Esophagus mucosa (tissue), 1 donor: ENCODE measurements at regions not wholly inside any gene's neighbourhood (a gene's known extent, or its start where the extent isn't known, plus 50 kb on each side); places are given as distances from the start of the nearest gene placed in this dataset.

Experiments used
- ATAC-seq: fragments of 200-7000 bp; cut with Tn5 transposase; one replicate; pipeline ENCODE4 v1.9.1; 2020
- donor health status: DM: yes; HTN: yes; CAD: no.

DNA sequence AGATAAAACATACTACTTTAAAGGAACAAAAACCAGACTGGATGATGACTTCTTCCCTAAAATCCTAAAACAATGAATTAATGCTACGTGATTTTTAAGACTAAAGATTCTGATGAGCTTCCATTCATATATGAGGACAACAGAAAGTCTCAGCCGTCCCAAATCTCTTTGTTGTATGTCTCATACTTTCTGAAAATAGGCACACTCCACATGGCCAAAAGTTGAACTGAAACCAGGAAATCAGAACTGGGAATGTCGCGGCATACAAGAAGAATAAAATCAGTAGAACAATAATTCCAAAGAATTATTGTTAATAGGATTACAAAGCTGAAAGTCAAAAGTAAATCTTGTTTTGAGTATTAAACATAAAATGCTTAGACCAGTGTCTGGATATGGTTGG lies 195.4 kb upstream of the GHITM start:
- ATAC-seq = no peak

DNA sequence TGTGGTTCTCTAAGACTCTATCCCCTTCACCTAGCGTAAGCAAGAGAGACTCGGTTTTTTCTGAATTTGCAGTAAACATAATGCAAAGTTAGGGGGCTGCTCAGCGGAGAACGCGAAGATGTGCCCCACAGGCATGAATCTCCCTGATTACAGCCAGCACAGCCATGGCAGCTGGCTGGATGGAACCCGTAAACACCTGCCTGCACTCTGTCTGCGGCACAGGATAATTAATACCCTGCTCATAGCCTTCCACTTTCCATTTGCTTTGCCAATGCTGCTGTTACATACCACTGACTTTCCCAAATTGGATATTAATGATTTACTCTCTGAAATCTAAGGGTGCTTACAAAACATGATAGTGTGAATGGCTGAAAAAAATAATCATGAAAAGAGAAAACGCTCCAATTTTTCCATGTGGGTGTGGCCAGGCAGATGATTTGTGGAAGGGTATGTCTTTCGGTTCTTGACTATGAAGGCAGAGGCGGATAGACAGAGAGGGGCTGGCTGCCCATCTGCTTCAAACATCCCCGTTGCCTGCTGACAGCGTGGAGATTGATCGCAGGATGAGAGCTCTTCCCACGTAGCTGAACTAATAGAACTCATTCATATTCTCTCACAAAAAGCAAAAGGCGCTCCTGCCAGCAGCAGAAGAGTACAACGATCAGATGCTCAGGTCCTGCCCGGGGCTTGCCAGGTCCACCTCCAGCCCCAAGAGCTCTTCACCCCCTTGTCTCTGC lies 193.2 kb upstream of the GHITM start:
- ATAC-seq = no peak

DNA sequence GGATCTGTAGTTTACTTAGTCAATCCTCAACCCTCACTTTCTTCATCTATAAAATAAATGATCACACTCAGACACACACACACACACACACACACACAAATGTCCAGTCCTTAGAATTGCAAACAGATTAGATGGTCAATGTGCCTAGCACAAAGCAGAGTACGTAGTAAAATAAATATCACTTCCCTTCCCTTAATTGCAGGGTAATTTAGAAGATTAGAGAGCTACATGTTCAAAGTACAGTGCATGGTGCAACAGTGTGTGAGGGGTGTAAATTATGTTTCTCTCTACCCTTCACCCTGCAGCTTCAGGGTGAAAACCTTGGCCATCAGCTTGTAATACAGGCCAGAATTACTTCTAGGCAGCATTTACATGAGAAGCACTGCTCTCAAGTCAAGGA lies 187.0 kb upstream of the GHITM start:
- no peak for ATAC-seq

DNA sequence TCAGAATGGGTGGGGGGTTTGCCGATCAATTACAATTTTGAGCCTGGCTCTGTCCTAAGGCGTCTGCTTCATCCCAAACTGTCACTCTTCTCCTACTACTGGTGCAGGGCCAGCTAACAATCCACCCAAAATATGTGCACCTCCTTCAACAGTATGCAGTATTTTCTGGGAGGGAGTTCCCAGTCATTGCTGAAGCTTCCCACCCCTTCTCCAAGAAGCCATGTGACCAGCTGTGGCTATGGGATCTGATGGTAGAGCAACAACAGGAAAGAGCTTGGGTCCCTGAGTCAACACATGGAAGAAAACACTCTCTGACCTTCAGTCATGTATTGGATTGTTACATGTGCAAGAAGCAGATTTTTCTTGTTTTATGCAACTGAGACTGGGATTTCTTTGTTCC lies 185.7 kb upstream of the GHITM start:
- ATAC-seq = no peak

DNA sequence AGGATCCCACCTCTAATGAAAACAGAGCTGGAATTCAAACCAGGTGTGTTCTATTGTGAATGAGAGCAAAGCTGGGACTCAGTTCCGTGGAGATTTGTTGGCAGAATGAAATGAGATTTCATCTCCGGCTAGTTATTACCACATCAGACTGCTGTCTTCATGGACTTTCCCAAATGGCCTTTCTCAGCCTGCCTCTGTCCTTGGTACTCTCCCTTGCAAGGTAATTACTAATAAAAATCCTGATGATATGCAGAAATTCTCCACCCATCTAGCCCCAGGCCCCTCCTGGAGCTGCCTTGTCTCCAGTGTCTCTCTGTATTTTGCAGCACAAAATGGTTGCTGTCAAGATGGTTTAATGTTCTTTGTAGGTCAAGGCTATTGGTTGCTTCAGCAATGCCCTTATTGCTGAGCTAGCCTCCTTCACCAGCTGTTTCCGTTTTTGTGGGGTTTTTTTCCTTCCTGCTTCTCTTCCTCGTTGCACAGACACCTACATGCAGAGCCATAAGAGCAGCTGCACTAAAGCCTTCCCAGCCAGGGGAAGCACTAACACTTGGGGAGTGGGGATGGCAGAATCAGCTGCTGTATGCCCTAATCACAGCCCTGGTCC lies 185.0 kb upstream of the GHITM start:
- ATAC-seq = no peak

DNA sequence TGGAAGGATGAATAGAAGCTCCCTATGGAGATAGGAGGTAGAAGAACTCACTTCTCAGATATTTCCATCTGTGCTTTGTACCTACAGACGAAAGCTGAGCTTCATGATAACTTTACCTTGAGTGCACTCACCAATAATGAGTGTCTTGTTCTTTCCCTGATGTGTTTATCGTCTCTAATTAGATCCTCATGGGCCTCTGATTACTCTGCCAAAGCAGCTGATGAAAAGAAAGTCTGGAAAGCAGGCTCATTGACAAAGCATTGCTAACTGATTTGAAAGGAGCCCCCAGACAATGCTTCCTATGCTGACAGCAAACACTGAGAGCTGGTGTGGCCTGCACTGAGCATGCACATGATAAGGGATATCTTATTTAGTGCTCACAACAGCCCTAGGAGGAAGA lies 183.9 kb upstream of the GHITM start:
- ATAC-seq = no peak

DNA sequence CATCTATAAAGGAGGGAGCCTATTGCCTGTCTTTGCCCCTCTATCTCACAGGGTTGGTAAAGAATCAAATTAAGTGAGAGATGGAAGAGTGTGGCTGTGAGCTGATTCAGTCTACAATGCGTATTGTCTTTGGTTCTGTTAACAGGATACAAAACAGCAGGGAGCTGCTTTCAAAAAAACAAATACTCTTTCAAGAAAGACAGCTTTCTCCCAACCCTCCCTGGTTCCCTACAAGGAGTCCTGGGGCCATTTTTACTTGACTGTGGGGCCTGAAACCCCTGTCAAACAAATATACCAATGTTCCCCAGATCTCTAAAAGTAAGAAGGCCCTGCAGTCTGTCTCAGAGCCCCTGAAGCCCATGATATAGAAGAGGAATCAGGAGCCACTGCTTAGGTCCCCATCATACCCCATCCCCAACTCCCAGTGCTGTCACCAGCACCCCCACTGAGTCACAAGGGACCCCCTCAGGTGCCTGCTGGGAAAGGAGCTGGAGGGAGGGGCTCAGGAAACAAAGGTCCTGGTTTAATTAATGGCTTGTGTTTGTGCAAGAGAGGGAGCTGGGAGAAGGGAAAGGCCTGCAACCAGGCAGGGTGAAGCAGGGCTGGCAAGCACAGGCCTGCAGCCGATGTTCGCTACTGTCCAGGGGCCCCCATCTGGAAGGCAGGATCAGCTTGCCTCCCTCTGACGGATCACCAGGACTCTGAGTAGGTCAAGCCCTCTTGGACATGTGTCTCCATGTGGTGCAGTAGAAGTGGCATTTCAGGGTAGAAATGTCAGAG lies 182.0 kb upstream of the GHITM start:
- no peak for ATAC-seq

DNA sequence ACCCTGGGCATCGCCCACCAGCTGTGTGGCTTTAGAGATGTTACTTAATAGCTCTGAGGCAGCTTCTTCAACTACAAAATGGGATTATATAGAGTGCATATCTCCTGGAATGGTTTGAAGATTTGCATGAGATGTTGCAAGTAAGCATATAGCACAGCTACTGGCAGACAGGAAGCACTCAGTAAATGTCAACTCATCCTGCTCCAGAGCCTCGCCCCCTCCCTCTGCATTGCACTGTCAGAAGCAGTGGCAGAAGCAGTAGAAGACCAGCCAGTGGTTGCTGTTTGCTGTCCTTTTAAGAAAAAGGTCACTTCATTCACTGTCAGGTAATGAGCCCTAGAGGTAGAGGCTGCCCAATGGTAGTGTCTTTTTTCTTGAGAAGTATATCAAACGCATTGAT lies 180.0 kb upstream of the GHITM start:
- no peak for ATAC-seq

DNA sequence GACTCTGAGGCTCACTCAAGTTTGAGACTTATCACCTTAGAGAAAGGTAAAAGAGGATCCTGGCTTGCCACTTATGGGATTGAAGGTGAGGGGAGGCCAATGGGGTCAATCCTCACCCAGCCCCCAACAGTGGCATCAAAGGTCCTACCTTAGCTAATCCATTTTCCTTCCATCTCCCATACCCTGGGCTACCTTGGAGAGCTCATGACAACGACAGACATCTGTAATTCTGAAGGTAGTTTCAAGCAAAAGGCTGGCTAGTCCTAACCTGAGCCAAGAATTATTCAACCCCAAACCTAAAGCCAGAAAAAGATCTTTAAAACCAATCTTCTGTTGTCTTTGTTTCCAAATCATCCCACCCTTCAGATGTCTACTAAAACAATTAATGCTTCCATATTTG lies 179.2 kb upstream of the GHITM start:
- no peak for ATAC-seq

DNA sequence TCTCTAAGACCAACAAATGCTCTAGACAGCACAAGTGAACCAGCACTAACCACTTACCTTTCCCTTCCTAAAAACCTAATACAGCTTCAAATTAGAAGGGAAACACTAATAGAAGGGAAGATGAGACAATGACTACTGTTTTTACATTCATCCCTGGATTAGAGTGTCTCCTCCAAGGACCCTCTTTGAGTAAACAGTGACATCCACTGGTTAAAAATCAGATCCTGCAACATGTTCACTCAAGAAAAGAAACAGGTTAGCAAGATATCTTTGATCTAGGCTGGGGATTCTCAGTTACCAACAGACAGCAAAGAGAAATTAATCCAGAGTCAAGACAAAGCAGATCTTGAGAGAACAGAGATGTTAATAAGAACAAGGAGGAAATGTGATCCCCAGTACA lies 177.7 kb upstream of the GHITM start:
- ATAC-seq = no peak

DNA sequence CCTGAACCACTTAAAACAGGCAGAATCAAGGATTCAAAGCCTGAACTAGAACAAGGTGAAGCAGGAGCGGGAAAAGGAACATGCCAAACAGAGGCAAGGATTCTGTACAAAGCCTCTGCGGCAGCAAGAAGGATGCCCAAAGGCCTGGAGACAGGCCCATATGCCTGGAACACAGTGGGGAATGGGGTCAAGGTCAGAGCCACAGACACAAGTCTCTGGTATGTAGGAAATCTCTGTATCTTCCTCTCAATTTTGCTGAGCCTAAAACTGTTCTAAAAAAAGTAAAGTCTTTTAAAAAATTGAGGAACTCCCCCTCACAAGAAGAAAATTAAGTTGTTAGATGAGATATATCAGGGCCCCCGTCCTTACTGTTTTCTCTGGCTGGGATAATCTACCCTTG lies 175.9 kb upstream of the GHITM start:
- ATAC-seq = no peak

DNA sequence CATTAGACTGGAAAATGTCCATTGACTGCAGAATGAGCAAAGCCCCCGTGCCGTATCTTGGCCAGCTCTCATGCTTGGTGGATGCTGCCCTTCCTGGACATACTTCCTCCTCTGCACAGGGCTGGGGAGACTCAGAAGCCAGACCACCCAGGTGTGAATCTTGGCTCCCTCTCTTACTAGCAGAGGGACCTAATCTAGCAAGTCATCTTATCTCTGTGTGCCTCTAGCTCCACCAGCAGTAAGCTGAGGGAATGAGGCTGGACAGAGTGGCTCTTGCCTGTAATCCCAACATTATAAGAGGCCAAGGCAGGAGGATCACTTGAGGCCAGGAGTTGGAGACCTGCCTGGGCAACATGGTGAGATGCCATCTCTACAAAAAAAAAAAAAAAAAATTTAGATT lies 173.8 kb upstream of the GHITM start:
- no peak for ATAC-seq

DNA sequence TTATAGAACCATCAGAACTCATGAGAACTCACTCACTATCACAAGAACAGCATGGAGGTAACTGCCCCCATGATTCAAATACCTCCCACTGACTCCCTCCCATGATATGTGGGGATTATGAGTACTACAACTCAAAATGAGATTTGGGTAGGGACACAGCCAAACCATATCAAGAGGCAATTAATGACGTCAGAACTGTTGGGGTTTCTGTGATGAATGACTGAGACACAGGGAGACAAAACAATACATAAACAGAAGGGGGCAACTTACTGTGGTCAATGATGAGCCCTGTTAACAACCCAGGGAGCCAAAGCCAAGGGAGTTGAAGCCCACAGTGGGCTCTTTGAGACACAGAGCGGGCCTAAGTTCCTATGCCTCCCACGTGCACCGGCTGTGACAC lies 171.3 kb upstream of the GHITM start:
- no peak for ATAC-seq

DNA sequence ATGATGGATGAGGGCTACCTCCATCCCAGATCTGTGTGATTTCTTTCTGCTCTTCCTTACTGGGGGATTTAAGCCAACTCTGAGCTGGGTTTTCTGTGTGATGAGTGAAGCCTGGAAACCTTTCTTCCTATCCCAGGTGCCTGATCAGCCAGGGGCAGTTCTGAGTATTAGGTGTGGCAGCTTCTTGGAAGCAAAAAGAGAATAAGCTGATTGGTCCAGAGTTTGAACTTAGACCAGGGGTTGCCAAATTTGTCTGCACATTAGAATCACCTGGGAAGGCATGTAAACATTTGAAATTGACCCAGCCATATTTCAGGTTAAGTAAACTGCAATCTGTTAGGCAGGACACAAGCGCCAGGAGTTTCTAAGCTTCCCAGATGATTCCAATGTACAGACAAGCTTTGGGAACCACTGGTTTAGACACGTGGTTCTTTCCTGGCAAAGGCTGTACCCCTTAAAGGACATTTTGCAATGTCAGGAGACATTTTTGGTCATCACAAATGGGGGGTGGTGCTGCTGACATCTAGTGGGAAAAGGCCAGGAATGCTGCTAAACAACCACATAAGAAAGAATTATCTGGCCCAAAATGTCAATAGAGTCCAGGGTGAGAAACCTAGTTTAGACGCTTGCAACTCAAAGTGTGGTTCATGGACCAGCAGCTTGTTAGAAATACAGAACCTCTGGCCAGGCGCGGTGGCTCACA lies 160.5 kb upstream of the GHITM start:
- no peak for ATAC-seq

DNA sequence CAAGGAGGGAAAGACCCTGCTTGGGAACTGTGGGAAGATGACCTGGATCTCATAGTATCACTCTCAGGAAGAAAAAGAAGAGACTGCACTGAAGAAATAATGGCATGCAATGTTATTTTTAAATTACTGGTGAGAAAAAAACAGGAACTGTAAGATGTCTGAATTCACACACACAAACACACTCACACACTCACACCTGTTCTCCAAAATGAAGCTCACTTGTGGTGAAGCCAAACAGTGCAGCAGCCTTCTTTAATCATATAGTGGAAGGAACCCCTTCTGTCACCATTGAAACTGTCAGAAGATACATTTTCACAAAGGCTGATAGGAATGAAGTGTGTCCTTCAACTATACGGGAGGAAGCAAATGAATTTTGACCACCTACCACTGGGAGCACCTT lies 156.5 kb upstream of the GHITM start:
- no peak for ATAC-seq

DNA sequence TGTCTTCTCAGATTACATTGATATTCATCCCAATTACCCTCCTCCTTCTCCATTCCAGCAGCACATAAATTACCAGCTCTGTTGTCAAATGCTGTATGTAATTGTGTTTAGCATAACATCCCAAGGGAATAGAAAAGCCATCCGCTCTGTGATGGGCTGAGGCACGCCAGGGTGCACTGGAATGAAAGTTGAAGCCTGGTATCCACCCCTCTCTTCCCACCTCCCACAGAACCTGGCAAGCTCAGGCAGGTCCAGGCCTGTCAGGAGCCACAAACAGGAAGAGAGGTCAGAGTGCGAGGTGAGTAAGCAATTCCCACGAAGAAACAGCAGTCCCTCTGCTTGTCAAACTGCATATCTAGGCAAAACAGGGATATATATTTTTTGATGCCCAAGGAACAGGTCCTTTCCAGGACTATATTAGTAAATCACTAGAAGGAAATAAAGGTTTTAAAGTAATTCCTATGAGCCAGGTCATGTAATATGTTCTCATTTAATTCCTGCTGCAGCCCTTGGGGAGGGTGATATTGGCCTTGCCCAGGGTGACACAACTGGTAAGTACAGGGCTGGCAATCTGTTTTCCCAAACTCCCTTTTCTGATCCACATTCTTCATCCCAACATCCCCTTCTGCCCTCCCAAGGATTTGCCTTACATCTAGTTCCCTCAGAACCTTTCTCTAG lies 155.6 kb upstream of the GHITM start:
- ATAC-seq = peak; percentile 86

DNA sequence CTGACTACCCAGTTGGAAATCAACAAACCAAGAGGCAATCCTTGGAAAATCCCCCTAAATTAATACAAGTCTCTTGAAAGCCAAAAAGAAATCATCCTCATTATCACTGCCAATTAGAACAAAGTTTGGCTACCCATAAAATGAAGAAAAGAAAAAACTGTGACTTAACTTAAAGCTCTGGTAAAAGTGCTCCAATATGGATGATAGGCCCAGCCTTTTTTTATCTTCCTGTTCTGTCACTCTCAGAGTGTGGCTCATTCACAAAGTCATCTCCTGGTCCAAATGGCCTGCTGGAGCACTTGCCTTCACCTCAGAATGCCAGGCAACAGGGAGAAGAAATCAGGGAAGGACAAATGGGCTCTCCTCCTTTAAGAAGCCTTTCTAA lies 155.1 kb upstream of the GHITM start:
- ATAC-seq = no peak

DNA sequence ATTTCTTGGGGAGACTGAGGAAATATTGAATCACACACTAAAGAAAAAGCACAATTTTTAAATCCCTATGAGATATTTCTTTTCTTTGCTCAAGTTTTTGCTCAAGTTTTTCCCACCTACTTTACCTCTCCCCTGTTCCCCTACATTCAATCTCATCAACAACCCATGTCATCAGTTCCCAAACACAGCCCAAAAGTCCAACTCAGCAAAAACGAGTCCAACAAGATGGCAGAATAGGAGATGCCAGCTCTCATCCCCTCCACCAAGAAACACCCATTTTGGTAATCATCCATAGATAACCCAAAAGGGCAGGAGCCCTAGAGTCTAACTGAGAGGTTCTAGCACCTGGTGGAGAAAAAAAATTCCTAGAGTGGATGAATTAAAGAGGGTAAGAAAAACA lies 152.5 kb upstream of the GHITM start:
- ATAC-seq = no peak

DNA sequence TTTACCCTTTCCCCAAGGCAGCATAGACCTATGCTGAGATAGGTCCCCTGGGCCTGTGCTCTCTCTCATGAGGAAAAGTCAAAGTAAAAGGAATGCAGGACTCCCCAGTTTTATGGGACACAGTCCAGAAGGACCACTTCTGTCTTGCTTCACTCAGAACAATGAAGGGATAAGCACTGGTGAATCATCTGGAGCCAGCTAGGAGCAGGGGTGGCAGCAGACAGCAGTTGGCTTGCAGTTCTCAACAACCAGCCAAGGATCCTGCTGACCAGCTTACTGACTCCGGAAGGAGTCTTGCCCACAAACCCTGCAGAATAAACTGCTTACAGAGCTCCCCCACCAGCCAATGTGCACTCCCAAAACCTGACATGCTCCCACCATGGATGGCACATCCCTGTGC lies 152.1 kb upstream of the GHITM start:
- no peak for ATAC-seq

DNA sequence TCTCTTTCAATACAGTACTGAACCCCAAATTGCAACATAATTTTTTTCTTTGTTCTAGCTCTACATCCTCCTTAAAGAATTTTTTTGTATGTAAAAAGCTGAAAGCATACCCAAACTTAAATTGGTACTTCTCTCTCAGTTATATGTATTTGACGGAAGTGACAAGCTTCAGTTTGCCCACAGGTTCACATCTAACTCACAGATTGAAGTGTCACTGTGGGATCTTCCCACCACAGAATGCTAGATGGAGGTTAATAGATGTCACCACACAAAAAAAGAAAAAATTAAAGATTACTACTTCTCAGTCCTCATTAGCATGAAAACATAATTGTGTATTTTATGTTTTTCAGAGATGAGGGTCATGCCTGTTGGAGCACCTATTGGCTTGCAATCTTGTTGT lies 150.9 kb upstream of the GHITM start:
- no peak for ATAC-seq

DNA sequence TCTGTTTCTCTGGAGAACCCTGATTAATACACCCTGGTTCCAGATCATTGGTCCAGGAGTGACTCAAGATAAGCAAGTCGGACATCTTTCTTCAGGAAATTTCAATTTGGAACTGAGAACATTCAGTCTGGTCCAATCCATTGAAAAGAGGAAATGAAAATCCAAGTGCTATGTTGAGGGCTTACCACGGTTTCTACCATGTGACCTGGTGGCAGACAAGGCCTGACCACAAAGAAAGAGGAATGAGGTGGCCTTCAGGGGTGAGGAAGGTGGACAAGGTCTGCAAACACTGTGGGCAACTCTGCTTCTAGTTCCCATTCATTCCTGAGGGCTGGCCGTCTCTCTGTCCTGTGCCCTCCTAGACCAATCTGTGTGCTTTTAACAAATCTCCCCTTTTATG lies 149.2 kb upstream of the GHITM start:
- no peak for ATAC-seq

DNA sequence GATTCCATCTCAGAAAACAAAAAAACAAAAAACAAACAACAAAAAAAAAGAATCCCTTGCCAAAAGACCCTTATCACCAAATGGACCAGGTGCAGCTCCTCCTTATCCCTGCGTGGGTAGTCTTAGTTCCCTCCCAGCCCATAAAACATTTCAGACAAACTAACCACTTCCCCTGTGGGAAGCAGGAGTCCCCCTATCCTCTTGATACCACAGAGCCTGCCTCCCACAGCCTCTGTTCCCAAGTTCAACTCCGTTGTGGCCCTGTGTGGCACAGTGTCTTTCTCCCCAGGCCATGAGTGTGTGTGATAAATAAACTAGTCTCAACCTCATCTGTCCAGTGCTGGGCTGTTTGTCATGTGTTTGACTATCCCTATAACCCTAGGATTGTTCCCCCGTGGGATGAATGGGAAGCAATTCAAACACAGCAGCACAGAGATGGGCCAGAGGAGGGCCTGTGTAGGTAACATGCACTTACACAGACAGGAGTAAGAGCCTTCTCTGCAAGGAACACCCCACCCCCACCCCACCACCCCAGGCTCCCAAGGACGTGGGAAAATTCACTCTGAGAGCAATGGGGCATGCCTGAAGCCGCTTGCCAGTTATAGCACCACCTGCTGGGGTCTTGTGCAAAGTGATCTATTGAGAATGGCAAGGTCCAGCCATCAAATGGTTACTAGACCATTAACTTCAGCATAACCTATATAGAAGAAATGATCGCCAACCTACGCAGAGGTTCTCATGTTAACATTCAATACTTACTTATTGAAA lies 147.1 kb upstream of the GHITM start:
- no peak for ATAC-seq
